ENCODE measurements at regions not wholly inside any gene's neighbourhood (a gene's known extent, or its start where the extent isn't known, plus 50 kb on each side); places are given as distances from the start of the nearest gene placed in this dataset.

- H3K4me3 ChIP-seq (ENCODE audit: low read depth, low read length), result no peak overlapping the region
- TF ChIP-seq, protein P1, sequence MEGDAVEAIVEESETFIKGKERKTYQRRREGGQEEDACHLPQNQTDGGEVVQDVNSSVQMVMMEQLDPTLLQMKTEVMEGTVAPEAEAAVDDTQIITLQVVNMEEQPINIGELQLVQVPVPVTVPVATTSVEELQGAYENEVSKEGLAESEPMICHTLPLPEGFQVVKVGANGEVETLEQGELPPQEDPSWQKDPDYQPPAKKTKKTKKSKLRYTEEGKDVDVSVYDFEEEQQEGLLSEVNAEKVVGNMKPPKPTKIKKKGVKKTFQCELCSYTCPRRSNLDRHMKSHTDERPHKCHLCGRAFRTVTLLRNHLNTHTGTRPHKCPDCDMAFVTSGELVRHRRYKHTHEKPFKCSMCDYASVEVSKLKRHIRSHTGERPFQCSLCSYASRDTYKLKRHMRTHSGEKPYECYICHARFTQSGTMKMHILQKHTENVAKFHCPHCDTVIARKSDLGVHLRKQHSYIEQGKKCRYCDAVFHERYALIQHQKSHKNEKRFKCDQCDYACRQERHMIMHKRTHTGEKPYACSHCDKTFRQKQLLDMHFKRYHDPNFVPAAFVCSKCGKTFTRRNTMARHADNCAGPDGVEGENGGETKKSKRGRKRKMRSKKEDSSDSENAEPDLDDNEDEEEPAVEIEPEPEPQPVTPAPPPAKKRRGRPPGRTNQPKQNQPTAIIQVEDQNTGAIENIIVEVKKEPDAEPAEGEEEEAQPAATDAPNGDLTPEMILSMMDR (IDR thresholded peaks at IDR 0.05; ENCODE audit: control insufficient read depth, extremely low read depth, insufficient read depth), result no peak
- DNase-seq (ENCODE audit: low read depth), result no peak
These were observed 133.4 kb downstream of the LACC1 start for GRCh38 chr13:44012910-44013757.

DNA sequence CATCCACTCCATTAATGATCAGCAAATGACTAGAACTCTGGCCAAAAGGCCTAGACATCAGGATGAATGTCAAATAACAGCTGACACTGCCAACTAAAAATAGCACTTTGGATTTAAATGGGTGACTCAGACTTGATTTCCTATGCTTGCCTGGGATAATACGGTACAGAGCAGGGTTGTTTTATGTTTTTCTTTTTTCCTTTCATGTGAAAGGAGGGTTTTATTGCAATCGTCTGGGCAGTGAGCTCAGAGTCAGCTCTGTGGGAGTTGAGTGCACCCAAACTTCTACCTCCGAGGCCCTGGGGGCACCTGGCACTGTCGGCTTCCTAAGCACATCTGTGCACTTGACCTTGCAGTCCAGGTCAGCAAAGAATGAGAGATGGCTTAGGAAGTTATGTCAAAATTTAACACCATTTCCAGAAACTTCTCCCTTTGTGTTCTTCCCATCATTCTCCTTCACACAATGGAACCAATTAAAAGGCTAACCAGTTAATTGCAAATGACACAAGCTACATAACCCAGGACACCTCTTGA lies 134.1 kb downstream of the LACC1 start:
- TF ChIP-seq, protein P1 (IDR thresholded peaks at IDR 0.05; ENCODE audit: control insufficient read depth, extremely low read depth, insufficient read depth), result no peak
- DNase-seq (ENCODE audit: low read depth), result no peak

DNA sequence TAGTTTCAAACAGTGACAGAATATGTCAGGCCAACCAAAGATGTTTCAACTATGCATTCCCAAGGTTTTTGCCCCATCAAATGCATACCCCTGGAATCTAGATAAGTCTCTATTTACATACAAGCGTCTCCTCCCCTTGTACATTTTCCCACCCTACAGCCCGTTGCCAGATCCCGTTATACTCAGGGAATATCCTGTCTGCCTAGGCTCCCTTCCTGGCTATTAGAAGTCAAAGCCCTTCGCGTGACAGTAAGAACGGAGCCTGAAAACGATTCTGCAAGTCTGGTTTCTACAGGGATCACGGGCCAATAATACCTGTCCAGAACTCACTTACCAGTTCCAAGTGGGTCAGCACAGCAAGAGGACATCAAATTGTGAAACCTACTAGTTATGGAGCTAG lies 134.8 kb downstream of the LACC1 start:
- TF ChIP-seq, protein P1 (IDR thresholded peaks at IDR 0.05; ENCODE audit: control insufficient read depth, extremely low read depth, insufficient read depth), result no peak
- no peak overlapping the region for H3K4me3 ChIP-seq (ENCODE audit: low read depth, low read length)
- DNase-seq (ENCODE audit: low read depth), result no peak

More for the DNA sequence above, 134.1 kb downstream of the LACC1 start:
- H3K4me3 ChIP-seq (ENCODE audit: low read depth, low read length), result no peak overlapping the region

- no peak for DNase-seq (ENCODE audit: low read depth)
- no peak overlapping the region for H3K4me3 ChIP-seq (ENCODE audit: low read depth, low read length)
- TF ChIP-seq, protein P1 (IDR thresholded peaks at IDR 0.05; ENCODE audit: control insufficient read depth, extremely low read depth, insufficient read depth), result no peak
These were observed 135.4 kb downstream of the LACC1 start for GRCh38 chr13:44015118-44015517.

- no peak overlapping the region for H3K4me3 ChIP-seq (ENCODE audit: low read depth, low read length)
- DNase-seq (ENCODE audit: low read depth), result no peak
- TF ChIP-seq, protein P1 (IDR thresholded peaks at IDR 0.05; ENCODE audit: control insufficient read depth, extremely low read depth, insufficient read depth), result no peak
These were observed 136.1 kb downstream of the LACC1 start for GRCh38 chr13:44015811-44016210.

DNA sequence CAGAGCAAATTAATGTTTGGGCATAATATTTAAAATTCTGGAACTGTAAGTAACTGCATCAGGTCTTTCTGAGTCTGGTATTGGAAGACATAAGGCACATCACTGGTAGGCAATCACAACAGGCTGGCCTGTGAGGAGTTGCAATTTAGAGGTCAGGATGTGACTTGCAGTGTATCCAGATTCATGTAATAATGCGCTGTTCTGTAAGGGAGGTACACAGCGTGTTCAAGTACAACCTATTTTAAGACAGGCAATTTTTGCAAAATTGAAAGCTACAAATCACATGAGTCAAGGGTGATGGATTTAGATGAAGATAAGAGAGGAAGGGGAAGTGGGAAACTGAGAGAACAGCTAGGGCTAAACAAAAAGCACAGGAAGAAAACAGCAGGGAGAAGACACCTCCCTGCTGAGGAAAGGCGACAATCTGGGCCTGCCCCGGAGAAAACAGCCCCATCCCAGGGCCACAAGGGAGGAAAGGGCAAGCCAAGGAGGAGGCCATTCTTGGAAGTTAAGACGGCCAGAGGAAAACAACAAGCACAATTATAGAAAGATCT lies 138.1 kb downstream of the LACC1 start:
- H3K4me3 ChIP-seq (ENCODE audit: low read depth, low read length), result no peak overlapping the region
- DNase-seq (ENCODE audit: low read depth), result no peak
- TF ChIP-seq, protein P1 (IDR thresholded peaks at IDR 0.05; ENCODE audit: control insufficient read depth, extremely low read depth, insufficient read depth), result no peak

All from LNCaP clone FGC (cell line).